Parathyroid adenoma (tissue), 2 donors: ENCODE measurements at regions not wholly inside any gene's neighbourhood (a gene's known extent, or its start where the extent isn't known, plus 50 kb on each side); places are given as distances from the start of the nearest gene placed in this dataset.

Experiments used
- H2AFZ ChIP-seq: fragments of 300-600 bp; sonication (generic); one replicate; pipeline ENCODE4 v1.7.0; 2017; ENCODE audit warnings: antibody characterized with exemption, mild to moderate bottlenecking
- H3K27ac ChIP-seq: fragments of 300-600 bp; sonication (generic); one replicate; pipeline ENCODE4 v1.7.0; 2017
- H3K27me3 ChIP-seq: fragments of 300-600 bp; sonication (generic); one replicate; pipeline ENCODE4 v1.7.0; 2017; ENCODE audit warnings: low read length; ENCODE audit not compliant: control insufficient read depth, insufficient read depth
- H3K36me3 ChIP-seq: fragments of 300-600 bp; sonication (generic); one replicate; pipeline ENCODE4 v1.7.0; 2017; ENCODE audit warnings: low read length; ENCODE audit not compliant: control insufficient read depth, insufficient read depth
- H3K4me1 ChIP-seq: fragments of 300-600 bp; sonication (generic); one replicate; pipeline ENCODE4 v1.7.0; 2017; ENCODE audit warnings: control low read depth
- H3K4me2 ChIP-seq: fragments of 300-600 bp; sonication (generic); one replicate; pipeline ENCODE4 v1.7.0; 2017; ENCODE audit warnings: low read length
- H3K4me3 ChIP-seq: fragments of 300-600 bp; sonication (generic); one replicate; pipeline ENCODE4 v1.7.0; 2017; ENCODE audit warnings: low read depth, low read length
- H3K79me2 ChIP-seq: fragments of 300-600 bp; sonication (generic); one replicate; pipeline ENCODE4 v1.7.0; 2017; ENCODE audit warnings: control low read depth
- H3K9ac ChIP-seq: fragments of 300-600 bp; sonication (generic); one replicate; pipeline ENCODE4 v1.7.0; 2017; ENCODE audit warnings: mild to moderate bottlenecking
- H3K9me3 ChIP-seq: fragments of 300-600 bp; sonication (generic); one replicate; pipeline ENCODE4 v1.7.0; 2017; ENCODE audit warnings: low read length; ENCODE audit not compliant: control insufficient read depth
- CTCF ChIP-seq: fragments of 300-600 bp; sonication (generic); IDR thresholded peaks from one replicate; pipeline ENCODE4 v1.7.0; 2017; ENCODE audit warnings: antibody characterized with exemption, mild to moderate bottlenecking
- donor health status: primary hyperparathyroidism.

GRCh38 chr10:6759961-6760360 lies 179.9 kb upstream of the PRKCQ start:
- no peak overlapping the region for H3K27ac ChIP-seq
- H3K4me3 ChIP-seq = no peak overlapping the region
- no peak overlapping the region for H3K4me2 ChIP-seq
- no peaks in the 10 kb centered on the region for H3K36me3 ChIP-seq
- H3K9me3 ChIP-seq = no peaks in the 10 kb centered on the region
- H2AFZ ChIP-seq = no peak overlapping the region
- H3K9ac ChIP-seq = no peak overlapping the region
- no peaks in the 10 kb centered on the region for H3K27me3 ChIP-seq
- no peaks in the 10 kb centered on the region for H3K4me1 ChIP-seq
- no peak for TF ChIP-seq CTCF
- no peaks in the 10 kb centered on the region for H3K79me2 ChIP-seq

DNA sequence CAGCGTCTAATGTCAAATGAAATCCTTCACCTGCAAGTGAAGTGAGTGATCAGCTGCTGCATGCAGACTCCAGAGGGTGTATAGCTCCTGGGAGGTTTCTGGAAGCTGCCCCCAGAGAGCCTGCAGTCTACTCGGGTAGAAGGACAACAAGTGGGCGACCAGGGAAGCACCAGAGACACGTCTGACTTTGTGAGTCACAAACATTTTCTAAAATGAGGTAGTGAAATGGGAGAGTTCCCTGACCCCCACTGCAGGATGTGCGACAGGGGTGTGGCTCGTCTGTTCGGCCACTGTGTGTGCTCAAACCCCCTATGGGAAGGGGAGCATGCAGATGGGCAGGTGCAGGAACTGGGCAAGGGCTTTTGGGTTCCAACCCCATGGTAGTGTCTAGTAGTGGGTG lies 177.1 kb upstream of the PRKCQ start:
- no peaks in the 10 kb centered on the region for H3K27me3 ChIP-seq
- no peaks in the 10 kb centered on the region for H3K36me3 ChIP-seq
- H3K4me3 ChIP-seq = no peak overlapping the region
- H3K9ac ChIP-seq = no peak overlapping the region
- no peak for TF ChIP-seq CTCF
- no peak overlapping the region for H3K4me2 ChIP-seq
- no peak overlapping the region for H3K27ac ChIP-seq
- no peaks in the 10 kb centered on the region for H3K4me1 ChIP-seq
- no peak overlapping the region for H2AFZ ChIP-seq
- no peaks in the 10 kb centered on the region for H3K9me3 ChIP-seq
- no peaks in the 10 kb centered on the region for H3K79me2 ChIP-seq

GRCh38 chr10:6756716-6757115 lies 176.6 kb upstream of the PRKCQ start:
- Histone ChIP-seq H3K4me3 (no peak overlapping the region), H3K27ac (no peak overlapping the region), H3K9me3 (no peaks in the 10 kb centered on the region), H3K4me2 (no peak overlapping the region), H3K4me1 (no peaks in the 10 kb centered on the region), H3K9ac (no peak overlapping the region), H3K27me3 (no peaks in the 10 kb centered on the region), H2AFZ (no peak overlapping the region), H3K36me3 (no peaks in the 10 kb centered on the region), H3K79me2 (no peaks in the 10 kb centered on the region)
- TF ChIP-seq CTCF = no peak

DNA sequence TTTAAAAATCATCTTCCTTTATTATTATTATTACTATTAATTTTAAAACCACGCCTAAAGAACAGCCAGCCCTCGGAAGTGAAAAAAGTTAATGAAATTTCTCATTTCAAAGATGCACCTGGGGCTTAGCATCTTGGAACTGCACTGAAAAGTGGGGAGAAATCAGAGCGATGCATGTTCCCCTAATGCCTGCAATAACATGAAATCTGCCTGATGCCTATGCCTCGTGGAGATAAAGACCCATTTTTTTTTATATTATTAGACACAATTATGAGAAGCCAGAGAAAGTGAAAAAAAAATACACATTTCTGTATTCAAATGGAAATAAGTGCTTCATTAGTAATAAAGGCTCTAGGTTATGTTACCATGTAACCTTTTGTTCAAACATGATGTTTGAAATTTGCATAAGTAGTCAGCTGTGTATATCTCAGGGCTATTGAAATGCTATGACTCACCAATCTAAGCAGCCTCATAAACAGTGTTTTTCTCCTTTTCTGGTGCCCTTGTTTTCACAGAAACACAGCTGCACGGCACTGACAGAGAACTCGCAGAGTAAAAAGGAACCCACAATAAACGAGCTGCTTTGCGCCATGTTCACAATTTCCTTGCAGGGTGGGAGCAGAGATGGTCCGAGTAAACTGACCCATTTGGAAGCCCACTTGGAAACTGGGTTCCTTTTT lies 175.8 kb upstream of the PRKCQ start:
- H3K27ac ChIP-seq = no peak overlapping the region
- no peak overlapping the region for H3K9ac ChIP-seq
- TF ChIP-seq CTCF = no peak
- no peaks in the 10 kb centered on the region for H3K27me3 ChIP-seq
- no peaks in the 10 kb centered on the region for H3K4me1 ChIP-seq
- H3K4me3 ChIP-seq = no peak overlapping the region
- H3K79me2 ChIP-seq = no peaks in the 10 kb centered on the region
- H3K9me3 ChIP-seq = no peaks in the 10 kb centered on the region
- H3K4me2 ChIP-seq = no peak overlapping the region
- H2AFZ ChIP-seq = no peak overlapping the region
- no peaks in the 10 kb centered on the region for H3K36me3 ChIP-seq

GRCh38 chr10:6753644-6754043 lies 173.6 kb upstream of the PRKCQ start:
- Histone ChIP-seq H3K79me2 (no peaks in the 10 kb centered on the region), H3K9me3 (no peaks in the 10 kb centered on the region), H3K4me1 (no peaks in the 10 kb centered on the region), H3K27me3 (no peaks in the 10 kb centered on the region), H2AFZ (no peak overlapping the region), H3K4me3 (no peak overlapping the region), H3K4me2 (no peak overlapping the region), H3K9ac (no peak overlapping the region), H3K27ac (no peak overlapping the region), H3K36me3 (no peaks in the 10 kb centered on the region)
- no peak for TF ChIP-seq CTCF
